HG02759 (cell line): ENCODE measurements at regions not wholly inside any gene's neighbourhood (a gene's known extent, or its start where the extent isn't known, plus 50 kb on each side); places are given as distances from the start of the nearest gene placed in this dataset.
"Not testable (repeated sequence)": the region's sequence is repeated elsewhere in the genome, so short reads cannot be mapped to it uniquely, and the experiment has no call there.

Source experiments
- ATAC-seq: cut with Tn5 transposase; IDR thresholded peaks from one replicate; pipeline ENCODE4 v1.9.1; 2021; ENCODE audit warnings: mild to moderate bottlenecking, moderate library complexity; ENCODE audit not compliant: unreplicated experiment

DNA sequence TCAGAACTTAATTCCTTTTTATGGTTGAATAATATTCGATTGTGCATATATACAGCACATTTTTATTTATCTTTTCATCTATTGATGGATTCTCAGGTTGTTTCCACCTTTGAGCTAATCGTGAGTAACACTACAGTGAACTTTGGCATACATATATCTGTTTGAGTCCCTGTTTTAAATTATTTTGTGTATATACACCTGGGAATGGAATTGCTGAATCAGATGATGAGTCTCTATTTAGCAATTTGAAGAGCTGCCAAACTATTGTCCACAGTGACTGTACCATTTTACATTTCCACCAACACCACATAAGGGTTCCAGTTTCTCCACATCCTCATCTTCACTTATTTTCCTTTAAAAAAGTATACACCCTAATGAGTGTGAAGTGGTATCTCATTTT lies 166.2 kb upstream of the FGF13 start:
- ATAC-seq = no peak

DNA sequence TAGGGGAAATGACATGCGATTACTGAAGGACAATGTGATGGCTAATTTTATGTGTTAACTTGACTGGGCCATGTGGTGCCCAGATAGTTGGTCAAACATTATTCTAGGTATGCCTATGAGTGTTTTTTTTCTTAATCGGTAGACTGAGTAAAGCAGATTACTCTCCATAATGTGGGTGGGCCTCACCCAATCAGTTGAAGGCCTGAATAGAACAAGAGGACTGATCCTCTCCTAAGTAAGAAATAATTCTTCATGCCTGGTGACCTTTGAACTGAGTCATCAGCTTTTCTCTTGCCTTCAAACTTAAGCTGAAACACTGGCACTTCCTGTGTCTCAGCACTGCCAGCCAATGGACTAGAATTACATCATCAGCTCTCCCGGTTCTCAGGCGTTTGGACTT lies 164.0 kb upstream of the FGF13 start:
- ATAC-seq = no peak

DNA sequence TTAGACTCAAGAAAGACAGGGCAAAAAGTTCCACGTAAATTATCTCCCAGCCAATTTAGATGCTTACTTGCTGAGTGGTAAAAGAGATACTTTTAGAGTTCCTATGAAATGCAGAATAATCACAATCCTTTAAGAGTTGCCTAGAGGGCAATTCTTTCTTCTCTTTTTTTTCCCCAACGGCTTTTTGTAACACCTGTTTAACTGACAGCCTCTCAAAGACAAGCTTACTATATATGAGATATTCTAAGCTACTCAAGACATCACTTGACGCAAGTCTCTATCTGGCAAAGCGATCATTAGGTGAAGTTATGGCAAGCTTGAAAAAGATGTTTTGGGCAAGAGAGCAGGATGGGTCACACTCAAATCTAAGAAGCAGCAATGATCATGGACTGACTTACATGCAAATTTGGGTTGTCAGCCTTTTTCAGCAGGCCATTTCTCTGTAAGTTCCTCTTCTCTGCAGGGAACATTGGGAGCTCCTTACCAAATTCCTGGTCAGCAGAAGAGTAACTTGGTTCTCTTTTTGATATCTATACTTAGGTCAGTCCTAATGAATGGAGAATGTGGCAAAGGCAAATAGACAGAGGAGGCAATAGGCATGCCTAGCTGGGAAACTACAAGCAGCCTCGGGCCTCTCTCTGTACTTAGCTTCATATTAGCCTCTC lies 162.9 kb upstream of the FGF13 start:
- ATAC-seq = no peak

- ATAC-seq = not testable (repeated sequence)
These were observed 162.1 kb upstream of the FGF13 start for GRCh38 chrX:138873640-138874039.

DNA sequence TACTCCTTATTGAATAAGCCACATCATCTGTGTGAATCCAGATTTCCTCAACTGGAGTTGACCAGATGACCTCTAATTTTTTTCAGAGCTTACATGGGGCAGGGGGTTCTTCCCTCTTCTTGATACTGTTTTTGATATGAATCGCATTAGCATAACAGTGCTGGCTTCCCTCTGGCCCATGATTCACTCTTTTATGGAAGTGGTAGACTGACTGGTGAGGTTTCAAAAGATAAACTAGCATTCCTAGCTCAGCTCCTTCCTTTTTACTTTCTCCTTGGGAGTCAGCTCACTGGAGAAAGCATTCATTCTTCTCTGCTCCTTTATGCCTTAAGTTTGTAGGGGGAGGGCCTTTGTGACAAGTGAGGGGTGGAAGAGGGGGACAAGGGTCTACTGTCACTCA lies 161.0 kb upstream of the FGF13 start:
- ATAC-seq = no peak

DNA sequence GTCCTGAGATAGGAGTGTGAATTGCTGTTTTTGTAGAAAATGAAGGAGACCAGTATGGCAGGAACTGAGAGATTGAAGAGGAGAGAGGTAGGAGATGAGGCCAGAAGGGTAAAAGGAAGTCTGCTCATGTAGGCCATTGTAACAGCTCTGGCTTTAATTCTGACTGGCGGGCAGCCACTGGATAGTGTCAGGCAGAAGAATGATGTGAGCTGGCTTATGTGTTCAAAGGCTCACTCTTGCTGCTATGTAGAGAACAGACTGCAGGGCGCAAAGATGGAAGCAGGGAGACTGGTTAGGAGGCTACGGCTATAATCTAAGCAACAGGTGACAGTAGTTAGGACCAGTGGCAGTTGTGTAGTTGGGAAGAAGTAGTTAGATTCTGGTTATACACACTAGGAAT lies 160.2 kb upstream of the FGF13 start:
- no peak for ATAC-seq

DNA sequence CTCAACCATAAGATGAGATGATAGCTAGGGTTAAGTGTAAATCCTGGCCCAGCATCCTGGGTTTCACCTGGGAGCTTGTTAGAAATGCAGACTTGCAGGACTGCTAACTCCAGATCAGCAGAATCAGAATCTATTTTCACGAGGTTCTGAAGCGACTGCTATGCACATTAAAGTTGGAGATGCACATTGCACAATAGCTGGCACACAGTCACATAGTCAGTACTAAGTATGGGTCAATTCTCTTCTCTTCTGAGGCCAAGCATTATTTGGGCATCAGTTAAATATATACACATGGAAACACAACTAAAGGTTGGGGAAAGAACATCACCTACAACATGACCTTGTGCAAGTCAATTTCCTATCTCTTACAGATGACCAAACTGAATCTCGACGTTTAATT lies 155.1 kb upstream of the FGF13 start:
- ATAC-seq = no peak

- ATAC-seq = no peak
These were observed 153.7 kb upstream of the FGF13 start for GRCh38 chrX:138865093-138865649.

DNA sequence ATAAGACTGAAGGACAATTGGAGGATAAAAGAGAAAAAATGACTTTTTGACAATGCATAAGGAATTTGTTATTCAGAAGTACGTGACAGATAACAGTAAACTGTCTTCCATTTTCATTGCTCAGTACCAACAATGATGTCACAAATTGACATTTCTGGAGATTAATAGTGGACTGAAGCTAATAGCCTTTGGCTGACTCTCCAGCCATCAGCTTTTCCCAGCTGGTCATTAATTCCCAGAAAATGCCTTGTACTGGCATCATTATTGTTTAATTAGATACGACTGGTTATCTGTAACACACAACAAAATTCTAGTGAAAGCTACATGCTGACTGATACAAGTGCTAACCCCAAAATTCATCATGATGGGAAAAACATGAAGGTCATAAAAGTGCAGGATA lies 147.9 kb upstream of the FGF13 start:
- ATAC-seq = no peak

DNA sequence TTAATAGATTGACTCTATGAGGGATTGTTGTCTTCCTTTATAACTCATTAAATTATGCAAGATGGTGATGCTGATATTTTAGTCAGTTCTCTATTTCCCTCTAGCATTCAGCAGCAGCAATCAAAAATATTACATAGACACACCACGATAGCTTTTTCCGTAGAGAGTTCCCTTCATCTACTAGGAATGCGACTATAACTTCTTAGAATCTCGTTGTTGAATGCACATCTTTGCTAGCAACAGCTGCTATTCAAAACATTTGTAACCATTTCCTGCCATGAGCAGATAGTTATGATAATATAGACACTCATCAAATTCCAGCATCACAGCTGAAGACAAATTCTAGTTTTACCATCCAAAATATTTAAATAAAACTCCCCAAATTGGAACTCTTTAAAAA lies 147.4 kb upstream of the FGF13 start:
- ATAC-seq = no peak

- ATAC-seq = no peak
These were observed 146.9 kb upstream of the FGF13 start for GRCh38 chrX:138858438-138858837.

DNA sequence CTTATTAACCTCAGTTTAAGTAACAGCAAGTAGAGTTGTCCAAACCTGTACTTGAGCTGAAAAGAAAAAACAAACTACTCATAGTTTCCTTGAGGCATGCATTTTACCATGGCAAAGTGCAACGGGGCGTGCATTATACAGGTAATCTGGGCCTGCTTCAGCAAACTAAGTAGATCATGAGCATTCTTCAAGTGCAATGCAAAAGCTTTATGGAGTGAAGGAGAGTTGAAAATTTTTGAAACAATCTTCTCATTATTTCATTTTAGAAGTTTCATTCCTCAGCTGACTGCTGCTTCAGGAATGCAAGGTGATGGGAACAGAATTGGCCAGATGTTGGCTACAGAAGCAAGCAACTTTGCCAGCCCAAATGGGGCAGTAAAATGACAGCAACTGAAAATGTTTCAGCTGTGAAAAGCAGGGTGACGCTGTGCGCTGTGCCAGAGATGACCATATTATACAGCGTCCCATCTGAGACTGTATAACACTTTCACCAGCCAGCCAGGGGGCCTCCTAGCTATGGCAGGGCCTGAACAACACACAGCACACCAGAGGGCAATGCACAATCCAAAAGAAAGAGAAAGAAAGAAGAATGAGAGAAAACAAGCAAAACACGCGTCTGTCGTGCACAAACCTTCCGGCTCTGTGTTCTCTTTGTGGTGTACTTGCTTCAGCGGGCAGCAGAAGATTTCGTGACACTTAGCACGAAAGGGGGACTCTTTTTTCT lies 145.5 kb upstream of the FGF13 start:
- no peak for ATAC-seq

DNA sequence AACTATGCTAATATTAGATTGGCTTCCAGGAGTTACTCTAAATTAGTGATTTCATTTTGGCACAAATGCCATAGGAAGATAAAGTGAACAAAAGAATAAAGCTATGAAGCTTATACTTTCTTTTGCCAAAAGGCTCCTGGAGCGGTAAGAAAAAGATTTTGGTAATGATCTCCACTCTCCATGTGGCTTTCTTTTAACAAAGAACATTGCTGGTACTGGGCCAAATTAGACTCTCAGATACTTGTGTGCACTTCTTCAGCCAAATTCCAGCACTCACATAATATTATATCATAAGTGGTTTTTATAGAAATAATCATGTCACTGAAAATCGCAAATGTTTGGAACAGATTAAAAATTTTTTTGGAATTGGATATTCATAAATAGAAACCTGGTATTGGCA lies 142.4 kb upstream of the FGF13 start:
- no peak for ATAC-seq

DNA sequence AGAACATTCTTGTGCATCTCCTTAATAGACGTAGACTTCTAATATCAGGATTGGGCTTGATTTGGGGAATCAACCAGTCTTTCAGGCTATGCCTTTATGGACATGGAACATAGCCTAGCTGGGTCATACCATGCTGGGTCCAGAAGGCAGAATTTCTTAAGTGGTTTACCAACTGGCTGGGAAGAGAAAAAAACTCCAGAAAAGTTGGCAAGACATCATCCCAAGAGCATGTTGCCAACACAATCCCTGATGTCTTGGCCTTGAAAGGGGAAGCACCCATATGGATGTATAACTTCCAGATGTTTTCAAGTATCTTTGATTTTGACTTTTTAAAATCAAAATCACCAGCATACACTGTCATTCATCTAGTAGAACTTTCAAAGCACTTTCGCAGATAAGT lies 138.0 kb upstream of the FGF13 start:
- no peak for ATAC-seq

DNA sequence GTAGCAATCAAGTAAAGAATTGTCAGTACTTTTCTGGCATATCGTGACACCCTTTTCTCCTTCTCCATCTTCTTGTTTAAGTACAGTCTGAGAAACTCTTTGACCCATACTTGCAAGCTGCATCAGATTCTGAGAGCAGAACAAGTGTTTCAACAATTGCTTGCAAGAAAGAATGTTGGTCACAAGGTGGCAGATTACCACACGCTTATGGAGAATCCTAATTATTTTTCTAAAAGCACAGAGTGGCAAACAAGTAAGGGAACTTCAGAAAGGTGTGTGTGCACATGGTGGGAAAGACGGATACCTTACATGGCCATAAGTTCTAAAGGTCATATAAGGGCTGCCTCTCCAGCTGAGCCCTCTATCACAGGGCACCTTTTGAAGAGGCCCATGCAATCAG lies 136.4 kb upstream of the FGF13 start:
- ATAC-seq = no peak

- ATAC-seq = no peak
These were observed 134.3 kb upstream of the FGF13 start for GRCh38 chrX:138845786-138846185.

GRCh38 chrX:138807400-138807799 lies 95.9 kb upstream of the FGF13 start:
- ATAC-seq = not testable (repeated sequence)

GRCh38 chrX:138794246-138794645 lies 82.7 kb upstream of the FGF13 start:
- ATAC-seq = no peak

GRCh38 chrX:138791551-138791950 lies 80.0 kb upstream of the FGF13 start:
- no peak for ATAC-seq

DNA sequence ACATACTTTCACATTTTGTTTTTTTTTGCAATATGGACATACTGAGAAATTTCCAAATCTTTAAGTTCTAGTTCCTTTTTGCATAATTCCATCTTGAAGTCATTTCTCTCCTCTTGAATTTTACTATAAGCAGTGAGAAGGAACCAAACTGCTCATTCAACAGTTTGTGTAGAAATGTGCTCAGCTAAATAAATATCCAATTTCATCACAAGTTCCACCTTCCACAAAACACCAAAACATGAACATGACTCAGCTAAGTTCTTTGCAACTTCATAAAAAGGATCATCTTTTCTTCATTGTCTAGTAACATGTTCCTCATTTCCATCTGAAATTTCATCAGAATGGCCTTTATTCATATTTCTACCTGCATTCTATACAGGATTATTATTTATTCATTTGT lies 77.3 kb upstream of the FGF13 start:
- ATAC-seq = no peak

GRCh38 chrX:138778576-138778909 lies 67.0 kb upstream of the FGF13 start:
- not testable (repeated sequence) for ATAC-seq

- ATAC-seq = not testable (repeated sequence)
These were observed 66.5 kb upstream of the FGF13 start for GRCh38 chrX:138777908-138778575.
